Progenitor cell of endocrine pancreas (in vitro differentiated cells): ENCODE measurements at regions not wholly inside any gene's neighbourhood (a gene's known extent, or its start where the extent isn't known, plus 50 kb on each side); places are given as distances from the start of the nearest gene placed in this dataset.

Experiments used
- DNase-seq: peaks from one replicate; pipeline ENCODE4 v3.0.0; 2021; ENCODE audit warnings: low spot score; ENCODE audit not compliant: unreplicated experiment
- H3K27ac Mint-ChIP-seq: 2 replicates; pipeline ENCODE4 v1.8.0; 2021; ENCODE audit warnings: mild to moderate bottlenecking, moderate library complexity, mixed read lengths
- H3K27me3 Mint-ChIP-seq: 2 replicates; pipeline ENCODE4 v1.8.0; 2021; ENCODE audit warnings: mixed read lengths
- H3K36me3 Mint-ChIP-seq: 2 replicates; pipeline ENCODE4 v1.8.0; 2022; ENCODE audit warnings: mixed read lengths; ENCODE audit not compliant: insufficient read depth
- H3K4me1 Mint-ChIP-seq: 2 replicates; pipeline ENCODE4 v1.8.0; 2021; ENCODE audit warnings: low read depth, mixed read lengths
- H3K4me3 Mint-ChIP-seq: 2 replicates; pipeline ENCODE4 v1.8.0; 2021; ENCODE audit warnings: low read depth, mild to moderate bottlenecking, moderate library complexity, mixed read lengths
- H3K9me3 Mint-ChIP-seq: 2 replicates; pipeline ENCODE4 v1.8.0; 2021; ENCODE audit warnings: low read depth, mixed read lengths
- CTCF ChIP-seq: fragments of 200-600 bp; sonication (generic); IDR thresholded peaks from one replicate; pipeline ENCODE4 v1.5.0; 2021; ENCODE audit warnings: antibody characterized with exemption, mild to moderate bottlenecking; ENCODE audit not compliant: unreplicated experiment

GRCh38 chr2:83155826-83156225 lies 1303.3 kb downstream of the SUCLG1 start:
- Mint-ChIP-seq H3K4me1 (no peaks in the 10 kb centered on the region), H3K36me3 (no peaks in the 10 kb centered on the region), H3K27me3 (no peaks in the 10 kb centered on the region), H3K4me3 (no peak overlapping the region), H3K27ac (no peak overlapping the region), H3K9me3 (peaks cover 2% of the 10 kb centered on the region)
- no peak for TF ChIP-seq CTCF
- no peak for DNase-seq

GRCh38 chr2:83143946-83144345 lies 1315.1 kb downstream of the SUCLG1 start:
- H3K36me3 Mint-ChIP-seq = no peaks in the 10 kb centered on the region
- no peaks in the 10 kb centered on the region for H3K4me1 Mint-ChIP-seq
- no peak for TF ChIP-seq CTCF
- H3K9me3 Mint-ChIP-seq = no peaks in the 10 kb centered on the region
- H3K27ac Mint-ChIP-seq = no peak overlapping the region
- no peak overlapping the region for H3K4me3 Mint-ChIP-seq
- DNase-seq = no peak
- H3K27me3 Mint-ChIP-seq = no peaks in the 10 kb centered on the region

GRCh38 chr2:83142934-83143333 lies 1316.1 kb downstream of the SUCLG1 start:
- Mint-ChIP-seq H3K9me3 (no peaks in the 10 kb centered on the region), H3K27ac (no peak overlapping the region), H3K4me1 (no peaks in the 10 kb centered on the region), H3K27me3 (no peaks in the 10 kb centered on the region), H3K4me3 (no peak overlapping the region), H3K36me3 (no peaks in the 10 kb centered on the region)
- DNase-seq = no peak
- TF ChIP-seq CTCF = no peak

GRCh38 chr2:83115606-83116005 lies 1343.5 kb downstream of the SUCLG1 start:
- no peak overlapping the region for H3K4me3 Mint-ChIP-seq
- H3K9me3 Mint-ChIP-seq = no peaks in the 10 kb centered on the region
- H3K27ac Mint-ChIP-seq = no peak overlapping the region

GRCh38 chr2:83115155-83115554 lies 1343.9 kb downstream of the SUCLG1 start:
- Mint-ChIP-seq H3K27ac (no peak overlapping the region), H3K9me3 (peaks cover 3% of the 10 kb centered on the region), H3K27me3 (no peaks in the 10 kb centered on the region), H3K4me3 (no peak overlapping the region), H3K36me3 (no peaks in the 10 kb centered on the region), H3K4me1 (no peaks in the 10 kb centered on the region)
- no peak for TF ChIP-seq CTCF
- DNase-seq = no peak

More at GRCh38 chr2:83115606-83116005, 1343.5 kb downstream of the SUCLG1 start:
- Mint-ChIP-seq H3K4me1 (no peaks in the 10 kb centered on the region), H3K36me3 (no peaks in the 10 kb centered on the region), H3K27me3 (no peaks in the 10 kb centered on the region)
- no peak for DNase-seq
- TF ChIP-seq CTCF = no peak

- peaks cover 12% of the 10 kb centered on the region for H3K9me3 Mint-ChIP-seq
- no peak for DNase-seq
- no peaks in the 10 kb centered on the region for H3K36me3 Mint-ChIP-seq
- H3K27me3 Mint-ChIP-seq = no peaks in the 10 kb centered on the region
- no peak overlapping the region for H3K27ac Mint-ChIP-seq
- H3K4me3 Mint-ChIP-seq = no peak overlapping the region
- TF ChIP-seq CTCF = no peak
- no peaks in the 10 kb centered on the region for H3K4me1 Mint-ChIP-seq
These were observed 1345.1 kb downstream of the SUCLG1 start for GRCh38 chr2:83113953-83114352.
